Astrocyte (in vitro differentiated cells and primary cell): ENCODE measurements at regions not wholly inside any gene's neighbourhood (a gene's known extent, or its start where the extent isn't known, plus 50 kb on each side); places are given as distances from the start of the nearest gene placed in this dataset.

ENCODE experiments used
- DNase-seq: peaks from one replicate; pipeline ENCODE4 v3.0.0-alpha.2; 2010; ENCODE audit warnings: low read depth
- FAIRE-seq: peaks from 2 replicates; lab custom pipeline; 2011; peaks lifted over from hg19 to GRCh38; lab: Jason Lieb, UNC
- H2AFZ ChIP-seq: 2 replicates; pipeline ENCODE4 v1.6.0; 2012; ENCODE audit warnings: low read depth, low read length, inconsistent platforms
- H3K27ac ChIP-seq: 2 replicates; pipeline ENCODE4 v1.5.1; 2011; ENCODE audit warnings: low read depth, low read length, inconsistent platforms
- H3K27me3 ChIP-seq: 2 replicates; pipeline ENCODE4 v1.6.0; 2011; ENCODE audit warnings: low read length, inconsistent platforms; ENCODE audit not compliant: insufficient read depth
- H3K36me3 ChIP-seq: 2 replicates; pipeline ENCODE4 v1.5.1; 2011; ENCODE audit warnings: low read length, inconsistent platforms; ENCODE audit not compliant: insufficient read depth
- H3K4me1 ChIP-seq: 2 replicates; pipeline ENCODE4 v1.5.1; 2011; ENCODE audit warnings: low read length, inconsistent platforms; ENCODE audit not compliant: insufficient read depth
- H3K4me2 ChIP-seq: 2 replicates; pipeline ENCODE4 v1.6.0; 2012; ENCODE audit warnings: low read length, inconsistent platforms
- H3K4me3 ChIP-seq: 2 replicates; pipeline ENCODE4 v1.5.1; 2011; ENCODE audit warnings: low read depth, mild to moderate bottlenecking, low read length, inconsistent platforms; ENCODE audit not compliant: insufficient read depth
- H3K79me2 ChIP-seq: 2 replicates; pipeline ENCODE4 v1.6.0; 2012; ENCODE audit warnings: mild to moderate bottlenecking, low read length, inconsistent platforms; ENCODE audit not compliant: insufficient read depth
- H3K9ac ChIP-seq: 2 replicates; pipeline ENCODE4 v1.6.0; 2012; ENCODE audit warnings: mild to moderate bottlenecking, low read length, inconsistent platforms
- H3K9me3 ChIP-seq: 2 replicates; pipeline ENCODE4 v1.5.1; 2012; ENCODE audit warnings: low read depth, mild to moderate bottlenecking, low read length, inconsistent platforms; ENCODE audit not compliant: insufficient read depth
- H4K20me1 ChIP-seq: 2 replicates; pipeline ENCODE4 v1.6.0; 2012; ENCODE audit warnings: low read length, inconsistent platforms; ENCODE audit not compliant: insufficient read depth
- H3K27ac Mint-ChIP-seq: one replicate; pipeline ENCODE4 v1.8.0; 2021; ENCODE audit warnings: mild to moderate bottlenecking, mixed read lengths; ENCODE audit not compliant: unreplicated experiment
- H3K27me3 Mint-ChIP-seq: one replicate; pipeline ENCODE4 v1.8.0; 2021; ENCODE audit warnings: low read depth, mixed read lengths; ENCODE audit not compliant: unreplicated experiment
- H3K36me3 Mint-ChIP-seq: one replicate; pipeline ENCODE4 v1.8.0; 2021; ENCODE audit warnings: low read depth, mixed read lengths; ENCODE audit not compliant: unreplicated experiment
- H3K4me1 Mint-ChIP-seq: one replicate; pipeline ENCODE4 v1.8.0; 2021; ENCODE audit warnings: low read depth, mixed read lengths; ENCODE audit not compliant: unreplicated experiment
- H3K4me3 Mint-ChIP-seq: one replicate; pipeline ENCODE4 v1.8.0; 2021; ENCODE audit warnings: mild to moderate bottlenecking, moderate library complexity, mixed read lengths; ENCODE audit not compliant: unreplicated experiment
- H3K9me3 Mint-ChIP-seq: one replicate; pipeline ENCODE4 v1.8.0; 2021; ENCODE audit warnings: mild to moderate bottlenecking, mixed read lengths; ENCODE audit not compliant: unreplicated experiment
- EZH2 ChIP-seq: IDR thresholded peaks from 2 replicates; pipeline ENCODE4 v1.6.1; 2012; ENCODE audit warnings: mild to moderate bottlenecking, low read length, inconsistent platforms; ENCODE audit not compliant: insufficient read depth
- TF ChIP-seq, protein P1 (sequence below): IDR thresholded peaks from 2 replicates; pipeline ENCODE4 v1.5.1; 2011; ENCODE audit warnings: low read depth, mild to moderate bottlenecking, inconsistent platforms, low read length, moderate library complexity; ENCODE audit not compliant: insufficient read depth

GRCh38 chr6:109271622-109272021 lies 110.6 kb downstream of the CD164 start:
- Histone ChIP-seq H3K27me3 (no peaks in the 10 kb centered on the region), H3K9me3 (no peaks in the 10 kb centered on the region), H3K27ac (no peak overlapping the region), H3K4me2 (no peak overlapping the region), H3K79me2 (no peaks in the 10 kb centered on the region), H3K4me1 (no peaks in the 10 kb centered on the region), H3K4me3 (no peak overlapping the region), H3K9ac (no peak overlapping the region), H3K36me3 (no peaks in the 10 kb centered on the region), H4K20me1 (no peaks in the 10 kb centered on the region), H2AFZ (no peak overlapping the region)
- Mint-ChIP-seq H3K27ac (no peak overlapping the region), H3K4me3 (no peak overlapping the region), H3K27me3 (no peaks in the 10 kb centered on the region), H3K4me1 (no peaks in the 10 kb centered on the region), H3K36me3 (no peaks in the 10 kb centered on the region), H3K9me3 (peaks cover 4% of the 10 kb centered on the region)
- FAIRE-seq (no peak), DNase-seq (no peak)
- no peak for TF ChIP-seq EZH2
- TF ChIP-seq, protein P1, sequence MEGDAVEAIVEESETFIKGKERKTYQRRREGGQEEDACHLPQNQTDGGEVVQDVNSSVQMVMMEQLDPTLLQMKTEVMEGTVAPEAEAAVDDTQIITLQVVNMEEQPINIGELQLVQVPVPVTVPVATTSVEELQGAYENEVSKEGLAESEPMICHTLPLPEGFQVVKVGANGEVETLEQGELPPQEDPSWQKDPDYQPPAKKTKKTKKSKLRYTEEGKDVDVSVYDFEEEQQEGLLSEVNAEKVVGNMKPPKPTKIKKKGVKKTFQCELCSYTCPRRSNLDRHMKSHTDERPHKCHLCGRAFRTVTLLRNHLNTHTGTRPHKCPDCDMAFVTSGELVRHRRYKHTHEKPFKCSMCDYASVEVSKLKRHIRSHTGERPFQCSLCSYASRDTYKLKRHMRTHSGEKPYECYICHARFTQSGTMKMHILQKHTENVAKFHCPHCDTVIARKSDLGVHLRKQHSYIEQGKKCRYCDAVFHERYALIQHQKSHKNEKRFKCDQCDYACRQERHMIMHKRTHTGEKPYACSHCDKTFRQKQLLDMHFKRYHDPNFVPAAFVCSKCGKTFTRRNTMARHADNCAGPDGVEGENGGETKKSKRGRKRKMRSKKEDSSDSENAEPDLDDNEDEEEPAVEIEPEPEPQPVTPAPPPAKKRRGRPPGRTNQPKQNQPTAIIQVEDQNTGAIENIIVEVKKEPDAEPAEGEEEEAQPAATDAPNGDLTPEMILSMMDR = no peak

DNA sequence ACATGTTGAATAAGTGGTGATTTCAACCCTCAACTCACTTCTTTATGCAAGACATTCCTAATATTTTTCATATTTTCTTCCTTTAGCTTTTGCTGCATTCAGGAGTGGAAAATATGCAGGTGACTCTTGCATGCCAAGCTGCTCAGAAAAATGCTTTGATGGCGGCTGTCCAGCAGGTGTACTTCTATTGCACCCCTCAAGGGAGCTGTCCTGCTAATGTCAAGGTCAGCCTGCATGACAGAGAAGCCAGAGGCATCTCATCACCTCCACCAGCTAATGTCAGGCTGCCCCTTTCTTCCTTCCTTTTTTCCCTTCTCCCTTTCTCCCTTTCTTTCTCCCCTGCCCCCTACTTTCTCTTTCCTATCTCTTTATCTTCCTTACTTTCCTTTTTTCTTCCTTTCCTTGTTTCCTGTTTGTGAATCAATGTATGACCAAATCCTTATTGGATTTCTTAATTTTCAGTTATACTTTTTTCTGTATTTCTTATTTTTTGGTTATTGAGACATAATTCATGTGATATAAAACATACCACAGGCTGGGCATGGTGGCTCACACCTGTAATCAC lies 112.2 kb downstream of the CD164 start:
- Mint-ChIP-seq H3K36me3 (no peaks in the 10 kb centered on the region), H3K4me3 (no peak overlapping the region), H3K9me3 (peaks cover 4% of the 10 kb centered on the region), H3K27ac (no peak overlapping the region), H3K27me3 (no peaks in the 10 kb centered on the region), H3K4me1 (no peaks in the 10 kb centered on the region)
- no peak for FAIRE-seq
- Histone ChIP-seq H2AFZ (no peak overlapping the region), H3K27me3 (no peaks in the 10 kb centered on the region), H3K4me3 (no peak overlapping the region), H3K4me2 (no peak overlapping the region), H3K4me1 (no peaks in the 10 kb centered on the region), H4K20me1 (no peaks in the 10 kb centered on the region), H3K9ac (no peak overlapping the region), H3K36me3 (no peaks in the 10 kb centered on the region), H3K79me2 (no peaks in the 10 kb centered on the region), H3K9me3 (no peaks in the 10 kb centered on the region), H3K27ac (no peak overlapping the region)
- DNase-seq = no peak
- TF ChIP-seq EZH2 = no peak
- TF ChIP-seq, protein P1 = no peak

DNA sequence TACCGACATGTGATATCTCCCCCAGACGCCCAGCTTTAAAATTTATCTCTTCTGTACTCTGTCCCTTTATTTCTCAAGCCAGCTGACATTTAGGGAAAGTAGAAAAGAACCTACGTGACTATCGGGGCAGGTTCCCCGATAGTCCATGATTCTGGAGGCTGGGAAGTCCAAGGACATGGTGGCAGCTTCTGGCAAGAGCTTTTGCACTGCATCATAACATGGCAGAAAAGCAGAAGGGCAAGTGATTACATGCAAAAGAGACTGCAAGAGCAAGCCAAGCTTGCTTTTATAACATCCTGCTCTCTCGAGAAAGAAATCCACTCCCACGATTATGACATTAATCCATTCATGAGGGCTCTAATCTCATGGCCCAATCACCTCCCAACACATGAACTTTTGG lies 113.2 kb downstream of the CD164 start:
- no peak overlapping the region for H3K4me3 Mint-ChIP-seq
- no peak overlapping the region for H3K9ac ChIP-seq
- H4K20me1 ChIP-seq = no peaks in the 10 kb centered on the region
- peaks cover 4% of the 10 kb centered on the region for H3K9me3 Mint-ChIP-seq
- FAIRE-seq = no peak
- TF ChIP-seq EZH2 = no peak
- TF ChIP-seq, protein P1 = no peak
- no peak overlapping the region for H3K4me2 ChIP-seq
- no peaks in the 10 kb centered on the region for H3K9me3 ChIP-seq
- no peaks in the 10 kb centered on the region for H3K36me3 Mint-ChIP-seq
- H3K27me3 Mint-ChIP-seq = no peaks in the 10 kb centered on the region
- H3K27ac Mint-ChIP-seq = no peak overlapping the region
- no peaks in the 10 kb centered on the region for H3K4me1 ChIP-seq
- no peaks in the 10 kb centered on the region for H3K79me2 ChIP-seq
- H3K36me3 ChIP-seq = no peaks in the 10 kb centered on the region
- H3K4me3 ChIP-seq = no peak overlapping the region
- no peaks in the 10 kb centered on the region for H3K27me3 ChIP-seq
- no peaks in the 10 kb centered on the region for H3K4me1 Mint-ChIP-seq
- H2AFZ ChIP-seq = no peak overlapping the region
- H3K27ac ChIP-seq = no peak overlapping the region
- DNase-seq = no peak
